ENCODE measurements at regions not wholly inside any gene's neighbourhood (a gene's known extent, or its start where the extent isn't known, plus 50 kb on each side); places are given as distances from the start of the nearest gene placed in this dataset.
"Not testable (repeated sequence)": the region's sequence is repeated elsewhere in the genome, so short reads cannot be mapped to it uniquely, and the experiment has no call there.

- POLR2A ChIA-PET, result no interaction called here
- Mint-ChIP-seq H3K4me1 (no peaks in the 10 kb centered on the region), H3K4me3 (no peak overlapping the region), H3K9me3 (peaks cover 6% of the 10 kb centered on the region), H3K36me3 (ENCODE audit: low read depth) (no peaks in the 10 kb centered on the region), H3K27me3 (no peaks in the 10 kb centered on the region), H3K27ac (no peak overlapping the region)
- no peak for TF ChIP-seq CTCF (IDR thresholded peaks at IDR 0.05)
- CTCF ChIA-PET, result no interaction called here
- intact Hi-C loops (cut with micrococcal nuclease), result no loop called here
- no peak for DNase-seq
- no peak for ATAC-seq (ENCODE audit: low read depth)
Observed at GRCh38 chr18:56443166-56443907, 195.1 kb downstream of the TXNL1 start.

GRCh38 chr18:56438480-56438879 lies 199.9 kb downstream of the TXNL1 start:
- intact Hi-C loops (cut with micrococcal nuclease); H3K27ac Mint-ChIP-seq; CTCF ChIA-PET; ATAC-seq (ENCODE audit: low read depth); H3K4me1 Mint-ChIP-seq; H3K36me3 Mint-ChIP-seq (ENCODE audit: low read depth); H3K4me3 Mint-ChIP-seq; H3K27me3 Mint-ChIP-seq; H3K9me3 Mint-ChIP-seq; POLR2A ChIA-PET; DNase-seq: not testable (repeated sequence)

GRCh38 chr18:56436651-56437050 lies 201.7 kb downstream of the TXNL1 start:
- intact Hi-C loops (cut with micrococcal nuclease), result no loop called here
- no peak overlapping the region for H3K27ac Mint-ChIP-seq
- H3K27me3 Mint-ChIP-seq, result no peaks in the 10 kb centered on the region
- ATAC-seq (ENCODE audit: low read depth), result no peak
- DNase-seq, result no peak
- no peak overlapping the region for H3K4me3 Mint-ChIP-seq
- no peaks in the 10 kb centered on the region for H3K36me3 Mint-ChIP-seq (ENCODE audit: low read depth)
- ChIA-PET CTCF (no interaction called here), POLR2A (no interaction called here)
- H3K9me3 Mint-ChIP-seq, result peaks cover 1% of the 10 kb centered on the region
- no peaks in the 10 kb centered on the region for H3K4me1 Mint-ChIP-seq
- TF ChIP-seq CTCF (IDR thresholded peaks at IDR 0.05), result no peak

- Mint-ChIP-seq H3K27ac (no peak overlapping the region), H3K36me3 (ENCODE audit: low read depth) (no peaks in the 10 kb centered on the region), H3K4me3 (no peak overlapping the region), H3K27me3 (no peaks in the 10 kb centered on the region), H3K4me1 (no peaks in the 10 kb centered on the region), H3K9me3 (no peaks in the 10 kb centered on the region)
- no peak for DNase-seq
- ATAC-seq (ENCODE audit: low read depth), result no peak
- POLR2A ChIA-PET, result no interaction called here
- intact Hi-C loops (cut with micrococcal nuclease), result no loop called here
- no peak for TF ChIP-seq CTCF (IDR thresholded peaks at IDR 0.05)
- CTCF ChIA-PET, result no interaction called here
Observed at GRCh38 chr18:56433919-56434318, 204.5 kb downstream of the TXNL1 start.

GRCh38 chr18:56431551-56431950 lies 206.8 kb downstream of the TXNL1 start:
- Mint-ChIP-seq H3K27me3 (peaks cover 7% of the 10 kb centered on the region), H3K27ac (no peak overlapping the region), H3K36me3 (ENCODE audit: low read depth) (peaks cover 8% of the 10 kb centered on the region), H3K4me3 (no peak overlapping the region), H3K9me3 (peaks cover 17% of the 10 kb centered on the region), H3K4me1 (no peaks in the 10 kb centered on the region)
- CTCF ChIA-PET, result no interaction called here
- intact Hi-C loops (cut with micrococcal nuclease), result no loop called here
- DNase-seq (no peak), ATAC-seq (ENCODE audit: low read depth) (no peak)
- POLR2A ChIA-PET, result no interaction called here
- no peak for TF ChIP-seq CTCF (IDR thresholded peaks at IDR 0.05)

GRCh38 chr18:56423626-56424025 lies 214.8 kb downstream of the TXNL1 start:
- ATAC-seq (ENCODE audit: low read depth) (no peak), DNase-seq (no peak)
- POLR2A ChIA-PET, result no interaction called here
- H3K4me3 Mint-ChIP-seq, result no peak overlapping the region
- H3K36me3 Mint-ChIP-seq (ENCODE audit: low read depth), result peaks cover 8% of the 10 kb centered on the region
- peaks cover 10% of the 10 kb centered on the region for H3K27me3 Mint-ChIP-seq
- intact Hi-C loops (cut with micrococcal nuclease), result loop anchor here (10.0 kb wide), 1 partner anchor 429 kb away; no protein-coding TSS in a partner anchor
- no peaks in the 10 kb centered on the region for H3K4me1 Mint-ChIP-seq
- TF ChIP-seq CTCF (IDR thresholded peaks at IDR 0.05), result no peak
- peaks cover 19% of the 10 kb centered on the region for H3K9me3 Mint-ChIP-seq
- CTCF ChIA-PET, result no interaction called here
- no peak overlapping the region for H3K27ac Mint-ChIP-seq

Measured in activated B cell treated with CpG ODN at 0.5 μM for 24 hours (primary cell).